PFSK-1 (cell line): ENCODE measurements at regions not wholly inside any gene's neighbourhood (a gene's known extent, or its start where the extent isn't known, plus 50 kb on each side); places are given as distances from the start of the nearest gene placed in this dataset.

Experiments
- FOXP2 ChIP-seq: optimal IDR thresholded peaks from 2 replicates; pipeline ENCODE3; 2011; ENCODE audit warnings: borderline replicate concordance, control low read depth, inconsistent platforms; ENCODE audit not compliant: insufficient read depth; ENCODE audit errors: extremely low read length, extremely low read depth
- POLR2AphosphoS5 ChIP-seq: IDR thresholded peaks from 2 replicates; pipeline ENCODE4 v1.6.1; 2012; ENCODE audit warnings: low read depth, mild to moderate bottlenecking, control low read depth, low read length, moderate library complexity
- REST ChIP-seq, 2 experiments: IDR thresholded peaks; 2 replicates each; pipeline versions ENCODE4 v1.6.1 to v1.8.0; 2011 to 2012; ENCODE audit warnings: low read depth in 2 of 2, low read length in 2 of 2, control low read depth in 1 of 2, inconsistent platforms in 1 of 2, mild to moderate bottlenecking in 1 of 2, moderate library complexity in 1 of 2; ENCODE audit not compliant: insufficient read depth in 1 of 2
- SIN3A ChIP-seq: IDR thresholded peaks from 2 replicates; pipeline ENCODE4 v1.6.1; 2012; ENCODE audit warnings: mild to moderate bottlenecking, low read length, moderate library complexity, borderline replicate concordance; ENCODE audit not compliant: insufficient read depth
- TAF1 ChIP-seq: IDR thresholded peaks from 2 replicates; pipeline ENCODE4 v1.6.1; 2012; ENCODE audit warnings: low read length, control low read depth, borderline replicate concordance; ENCODE audit not compliant: insufficient read depth

GRCh38 chr12:89906824-89907223 lies 198.2 kb upstream of the ATP2B1 start:
- no peak for TF ChIP-seq POLR2AphosphoS5

GRCh38 chr12:89906178-89906577 lies 197.5 kb upstream of the ATP2B1 start:
- TF ChIP-seq SIN3A, result no peak

- TF ChIP-seq TAF1, result no peak
- TF ChIP-seq FOXP2, result no peak
- TF ChIP-seq REST (IDR thresholded peaks at IDR 0.05; ENCODE audit: insufficient read depth in 1 of 2, low read depth in 2 of 2, low read length in 2 of 2), result no peak
- TF ChIP-seq POLR2AphosphoS5, result no peak
- no peak for TF ChIP-seq SIN3A
These were observed 193.4 kb upstream of the ATP2B1 start for GRCh38 chr12:89901906-89902642.

GRCh38 chr12:89901319-89901718 lies 192.7 kb upstream of the ATP2B1 start:
- TF ChIP-seq FOXP2, result no peak
- no peak for TF ChIP-seq POLR2AphosphoS5
- no peak for TF ChIP-seq REST (IDR thresholded peaks at IDR 0.05; ENCODE audit: insufficient read depth in 1 of 2, low read depth in 2 of 2, low read length in 2 of 2)
- TF ChIP-seq TAF1, result no peak
- TF ChIP-seq SIN3A, result no peak

GRCh38 chr12:89899651-89900050 lies 191.0 kb upstream of the ATP2B1 start:
- TF ChIP-seq POLR2AphosphoS5 (no peak), FOXP2 (no peak), SIN3A (no peak), REST (IDR thresholded peaks at IDR 0.05; ENCODE audit: insufficient read depth in 1 of 2, low read depth in 2 of 2, low read length in 2 of 2) (no peak), TAF1 (no peak)

- no peak for TF ChIP-seq POLR2AphosphoS5
These were observed 187.0 kb upstream of the ATP2B1 start for GRCh38 chr12:89895591-89895990.

GRCh38 chr12:89895101-89895500 lies 186.5 kb upstream of the ATP2B1 start:
- TF ChIP-seq TAF1 (no peak), FOXP2 (no peak), REST (IDR thresholded peaks at IDR 0.05; ENCODE audit: insufficient read depth in 1 of 2, low read depth in 2 of 2, low read length in 2 of 2) (no peak), POLR2AphosphoS5 (no peak), SIN3A (no peak)
